Neural cell (in vitro differentiated cells): ENCODE measurements at regions not wholly inside any gene's neighbourhood (a gene's known extent, or its start where the extent isn't known, plus 50 kb on each side); places are given as distances from the start of the nearest gene placed in this dataset.

ENCODE experiments used
- H2AFZ ChIP-seq: fragments of 200-600, 300-800 bp; sonication (generic), shearing (Covaris generic); 2 replicates; pipeline ENCODE4 v1.6.0; 2014; ENCODE audit warnings: low read depth, mild to moderate bottlenecking, antibody characterized with exemption, low read length, moderate library complexity
- H3F3A ChIP-seq: fragments of 200-600 bp; shearing (Covaris generic); 2 replicates; pipeline ENCODE4 v1.6.1; 2016; ENCODE audit warnings: mild to moderate bottlenecking, moderate library complexity, mixed read lengths, antibody characterized with exemption, low read length; ENCODE audit not compliant: insufficient read depth, poor library complexity, severe bottlenecking
- H3K27ac ChIP-seq: fragments of 200-600, 300-800 bp; sonication (generic), shearing (Covaris generic); 2 replicates; pipeline ENCODE4 v1.5.1; 2014; ENCODE audit warnings: mild to moderate bottlenecking, low read length, moderate library complexity
- H3K27me3 ChIP-seq: fragments of 300-800, 200-600 bp; sonication (generic), shearing (Covaris generic); 2 replicates; pipeline ENCODE4 v1.6.0; 2014; ENCODE audit warnings: mild to moderate bottlenecking, low read depth, low read length, moderate library complexity; ENCODE audit not compliant: insufficient read depth
- H3K36me3 ChIP-seq: fragments of 300-800, 200-600 bp; sonication (generic), shearing (Covaris generic); 2 replicates; pipeline ENCODE4 v1.5.1; 2014; ENCODE audit warnings: mild to moderate bottlenecking, antibody characterized with exemption, low read length, moderate library complexity; ENCODE audit not compliant: insufficient read depth
- H3K4me2 ChIP-seq: fragments of 300-800, 200-600 bp; sonication (generic), shearing (Covaris generic); 2 replicates; pipeline ENCODE4 v1.6.0; 2014; ENCODE audit warnings: mild to moderate bottlenecking, low read length
- H3K4me3 ChIP-seq: fragments of 300-800, 200-600 bp; sonication (generic), shearing (Covaris generic); 2 replicates; pipeline ENCODE4 v1.5.1; 2014; ENCODE audit warnings: mild to moderate bottlenecking, low read length, moderate library complexity
- H3K79me2 ChIP-seq: fragments of 200-600 bp; shearing (Covaris generic); replicated peaks from 2 replicates; pipeline ENCODE4 v1.6.0; 2014; ENCODE audit warnings: mild to moderate bottlenecking, low read length, moderate library complexity; ENCODE audit not compliant: insufficient read depth
- H3K9ac ChIP-seq: fragments of 300-800, 200-600 bp; sonication (generic), shearing (Covaris generic); 2 replicates; pipeline ENCODE4 v1.6.1; 2016; ENCODE audit warnings: mild to moderate bottlenecking, low read length, mixed read lengths
- H3K9me2 ChIP-seq: fragments of 200-600 bp; shearing (Covaris generic); 2 replicates; pipeline ENCODE4 v1.6.1; 2016; ENCODE audit warnings: mild to moderate bottlenecking, low read length, mixed read lengths; ENCODE audit not compliant: insufficient read depth
- H3K9me3 ChIP-seq: fragments of 200-600, 300-800 bp; sonication (generic), shearing (Covaris generic); 2 replicates; pipeline ENCODE4 v1.6.1; 2016; ENCODE audit warnings: mild to moderate bottlenecking, mixed run types, low read length, moderate library complexity, mixed read lengths
- H4K20me1 ChIP-seq: fragments of 200-600 bp; shearing (Covaris generic); 2 replicates; pipeline ENCODE4 v1.6.1; 2016; ENCODE audit warnings: mild to moderate bottlenecking, mixed run types; ENCODE audit not compliant: insufficient read depth
- CTCF ChIP-seq: fragments of 450-650 bp; IDR thresholded peaks from 2 replicates; pipeline ENCODE4 v1.5.1; 2014; ENCODE audit warnings: antibody characterized with exemption, mild to moderate bottlenecking, moderate library complexity; ENCODE audit not compliant: poor library complexity, severe bottlenecking
- EP300 ChIP-seq: fragments of 450-650 bp; conservative IDR thresholded peaks from 2 replicates; pipeline ENCODE4 v1.6.1; 2014; ENCODE audit warnings: antibody characterized with exemption, mild to moderate bottlenecking, moderate library complexity; ENCODE audit not compliant: poor library complexity, severe bottlenecking
- EZH2 ChIP-seq: fragments of 200-600, 300-800 bp; shearing (Covaris generic), sonication (generic); IDR thresholded peaks from 2 replicates; pipeline ENCODE4 v1.6.1; 2014; ENCODE audit warnings: antibody characterized with exemption, low read length, borderline replicate concordance, mild to moderate bottlenecking; ENCODE audit not compliant: insufficient read depth, poor library complexity, severe bottlenecking
- MXI1 ChIP-seq: fragments of 450-650 bp; conservative IDR thresholded peaks from 2 replicates; pipeline ENCODE4 v1.6.1; 2014; ENCODE audit warnings: antibody characterized with exemption, mild to moderate bottlenecking; ENCODE audit not compliant: poor library complexity, severe bottlenecking
- POLR2AphosphoS5 ChIP-seq: IDR thresholded peaks from 2 replicates; pipeline ENCODE4 v1.6.1; 2012
- RAD21 ChIP-seq: fragments of 450-650 bp; conservative IDR thresholded peaks from 2 replicates; pipeline ENCODE4 v1.6.1; 2014; ENCODE audit warnings: antibody characterized with exemption, mild to moderate bottlenecking, moderate library complexity
- REST ChIP-seq: IDR thresholded peaks from 2 replicates; pipeline ENCODE4 v1.6.1; 2012; ENCODE audit warnings: borderline replicate concordance
- SMC3 ChIP-seq: fragments of 450-650 bp; conservative IDR thresholded peaks from 2 replicates; pipeline ENCODE4 v1.6.1; 2014; ENCODE audit warnings: antibody characterized with exemption, mild to moderate bottlenecking, moderate library complexity; ENCODE audit not compliant: poor library complexity
- TAF1 ChIP-seq: IDR thresholded peaks from 2 replicates; pipeline ENCODE4 v1.6.1; 2012; ENCODE audit warnings: low read depth

DNA sequence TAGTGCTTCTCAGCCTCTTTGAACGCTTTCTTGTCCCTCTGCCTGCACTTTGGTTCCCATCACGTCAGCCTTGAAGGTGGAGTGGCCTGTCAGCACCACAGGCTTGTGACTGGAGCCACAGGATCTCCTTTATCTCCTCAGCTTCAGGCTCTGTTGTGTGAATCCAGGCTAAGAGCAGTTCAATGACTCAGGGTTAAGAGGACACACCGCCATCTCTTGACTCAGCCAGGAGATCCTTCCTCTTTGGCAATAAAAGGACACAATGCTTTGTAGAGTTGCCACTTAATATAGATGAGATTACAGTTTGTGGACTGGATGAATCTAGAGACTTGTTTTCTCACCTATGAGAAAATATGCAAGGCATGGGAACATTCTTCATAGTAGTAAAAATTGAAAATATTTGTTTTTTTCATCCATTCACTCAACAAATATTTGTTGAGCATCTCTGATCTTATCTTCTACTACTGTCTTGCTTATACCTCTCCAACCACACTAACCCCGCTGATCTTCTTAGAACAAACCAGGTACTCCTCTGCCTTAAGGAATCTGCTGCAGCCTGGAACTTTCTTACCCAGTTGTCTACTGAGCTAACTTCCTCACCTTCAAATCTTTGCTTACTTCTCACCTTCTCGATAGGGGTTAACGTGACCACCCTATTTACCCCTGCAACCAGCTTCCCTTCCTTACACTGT is 62.3 kb downstream of the UCHL1 start:
- no peak overlapping the region for H3K4me2 ChIP-seq
- H3K79me2 ChIP-seq, result no peaks in the 10 kb centered on the region
- H4K20me1 ChIP-seq, result no peaks in the 10 kb centered on the region
- H3F3A ChIP-seq, result no peaks in the 10 kb centered on the region
- no peak overlapping the region for H3K27ac ChIP-seq
- no peak overlapping the region for H3K4me3 ChIP-seq
- no peaks in the 10 kb centered on the region for H3K27me3 ChIP-seq
- no peaks in the 10 kb centered on the region for H3K9me2 ChIP-seq
- no peak overlapping the region for H2AFZ ChIP-seq
- no peaks in the 10 kb centered on the region for H3K36me3 ChIP-seq
- TF ChIP-seq POLR2AphosphoS5 (no peak), EP300 (no peak), TAF1 (no peak), RAD21 (no peak), CTCF (no peak), EZH2 (no peak), MXI1 (no peak)
- H3K9ac ChIP-seq, result no peak overlapping the region
- H3K9me3 ChIP-seq, result no peaks in the 10 kb centered on the region

DNA sequence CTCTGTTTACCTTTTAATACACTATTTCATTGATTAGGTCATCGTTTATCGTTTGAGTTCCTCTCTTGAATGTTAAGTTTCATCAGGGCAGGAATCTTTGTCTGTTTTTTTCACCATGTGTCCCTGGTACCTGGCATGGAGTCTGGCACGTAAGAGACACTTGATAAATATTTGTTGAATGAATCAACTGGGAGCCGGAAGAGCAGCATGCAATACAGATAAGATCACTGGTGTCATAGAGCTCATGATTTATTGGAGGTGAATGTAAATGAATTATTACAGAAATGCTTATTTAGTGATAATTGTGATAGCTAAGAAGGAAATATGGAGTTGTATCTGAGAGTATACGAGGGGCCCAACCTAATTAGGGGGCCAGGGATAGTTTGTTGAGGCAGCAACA is 62.8 kb downstream of the UCHL1 start:
- no peaks in the 10 kb centered on the region for H3F3A ChIP-seq
- H3K9me2 ChIP-seq, result no peaks in the 10 kb centered on the region
- H3K4me2 ChIP-seq, result no peak overlapping the region
- H2AFZ ChIP-seq, result no peak overlapping the region
- H3K79me2 ChIP-seq, result no peaks in the 10 kb centered on the region
- H3K27ac ChIP-seq, result no peak overlapping the region
- H3K9me3 ChIP-seq, result no peaks in the 10 kb centered on the region
- TF ChIP-seq EP300 (no peak), SMC3 (no peak), REST (no peak), EZH2 (no peak), POLR2AphosphoS5 (no peak), TAF1 (no peak), RAD21 (no peak)
- H3K27me3 ChIP-seq, result no peaks in the 10 kb centered on the region
- no peaks in the 10 kb centered on the region for H3K36me3 ChIP-seq
- no peak overlapping the region for H3K4me3 ChIP-seq
- H4K20me1 ChIP-seq, result no peaks in the 10 kb centered on the region
- no peak overlapping the region for H3K9ac ChIP-seq
